RPMI8226 (cell line): ENCODE measurements at regions not wholly inside any gene's neighbourhood (a gene's known extent, or its start where the extent isn't known, plus 50 kb on each side); places are given as distances from the start of the nearest gene placed in this dataset.

Experiments
- DNase-seq: peaks from one replicate; pipeline ENCODE4 v3.0.0-alpha.2; 2015

- no peak for DNase-seq
These were observed 53.8 kb upstream of the OLFM3 start for GRCh38 chr1:102050556-102050955.

- DNase-seq, result no peak
These were observed 51.0 kb upstream of the OLFM3 start for GRCh38 chr1:102047724-102048123.
